ENCODE measurements at regions not wholly inside any gene's neighbourhood (a gene's known extent, or its start where the extent isn't known, plus 50 kb on each side); places are given as distances from the start of the nearest gene placed in this dataset.
A peak's percentile ranks its signal among the peaks of the same experiment; 100 is the strongest.

DNA sequence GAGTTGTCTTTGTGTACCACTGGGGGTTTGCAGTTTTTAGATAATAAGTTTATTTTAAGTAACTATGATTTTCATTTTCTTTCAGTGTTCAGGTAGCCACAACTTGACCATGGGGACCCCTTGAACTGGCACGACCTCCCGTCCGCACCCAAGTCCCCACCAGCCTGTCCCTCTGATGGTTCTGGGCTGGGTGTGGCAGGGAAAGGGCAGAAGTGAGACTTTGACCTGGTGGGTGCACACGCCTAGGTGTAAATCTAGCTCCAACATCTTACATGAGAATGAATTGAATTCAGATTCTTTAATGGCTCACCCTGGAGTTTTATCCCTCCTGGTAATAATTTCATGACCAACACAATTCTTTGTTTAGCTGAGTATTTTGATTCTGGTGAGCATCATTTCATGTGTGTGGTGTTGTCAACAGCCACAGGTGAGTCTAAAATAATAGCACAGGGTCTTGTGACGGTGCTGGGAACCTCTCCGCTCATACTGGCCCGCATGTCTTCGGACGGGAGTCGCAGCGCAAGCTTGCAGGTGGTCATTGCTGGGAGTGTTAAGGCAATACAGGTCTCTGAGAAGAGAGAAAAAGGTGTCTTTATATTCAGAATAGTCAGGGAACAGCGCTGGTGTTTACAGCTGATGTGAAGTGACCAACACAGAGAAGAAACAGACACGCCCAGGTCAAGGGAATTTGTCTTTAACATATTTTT, 50.8 kb upstream of the POFUT2 start:
- Mint-ChIP-seq H3K4me1 (peaks cover 0 to 4% (median 1%) of the 10 kb centered on the region in 3 donors), H3K9me3 (no peaks in the 10 kb centered on the region), H3K27ac (no peak overlapping the region)

DNA sequence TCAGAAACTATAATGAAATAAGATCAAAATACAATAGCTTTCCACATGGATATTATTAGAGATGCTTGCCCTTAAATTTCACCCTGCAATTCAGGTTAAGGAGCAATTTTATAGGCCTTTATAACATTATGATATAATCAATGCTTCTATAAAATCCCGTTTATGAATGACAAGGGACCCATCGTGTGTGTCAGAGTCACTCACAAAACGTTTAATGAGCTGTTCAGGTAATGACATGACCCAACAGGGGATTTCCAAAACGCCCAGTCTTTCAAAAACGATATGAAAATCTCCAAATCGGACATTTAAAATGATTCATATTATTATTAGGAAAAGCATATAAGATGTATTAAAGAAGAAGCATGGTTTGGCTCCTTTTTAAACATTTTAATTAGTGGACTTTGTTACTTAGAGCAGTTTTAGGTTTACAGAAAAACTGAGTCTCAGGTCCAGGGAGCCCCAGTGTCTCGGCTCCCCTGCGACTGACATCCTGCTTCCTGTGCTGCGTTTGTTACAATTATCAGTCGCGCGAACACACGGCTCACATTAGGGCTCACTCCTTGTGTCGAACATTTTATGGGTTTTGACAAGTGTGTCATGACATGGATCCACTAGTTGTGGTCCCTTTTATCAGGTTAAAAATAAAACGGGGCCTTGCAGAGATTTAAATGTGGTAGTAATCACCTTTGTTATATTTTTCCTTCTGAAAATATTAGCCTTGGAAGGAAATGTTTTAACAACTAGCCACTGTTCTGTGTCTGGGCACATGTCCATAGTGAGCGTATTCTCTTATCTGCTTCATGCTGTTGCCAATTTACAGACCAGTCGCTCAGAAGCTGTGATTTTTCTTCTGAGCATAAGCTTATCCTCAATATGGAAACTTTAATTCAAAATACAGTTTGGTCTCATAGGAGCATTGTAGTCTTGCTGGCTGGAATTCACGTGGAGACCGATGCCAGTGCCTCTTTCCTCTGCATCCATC, 52.0 kb upstream of the POFUT2 start:
- Mint-ChIP-seq H3K9me3 (no peaks in the 10 kb centered on the region), H3K27me3 (peaks cover 14% of the 10 kb centered on the region), H3K36me3 (no peaks in the 10 kb centered on the region), H3K27ac (no peak overlapping the region), H3K4me3 (no peak overlapping the region), H3K4me1 (peaks cover 0 to 2% (median 0%) of the 10 kb centered on the region in 3 donors)

More for the DNA sequence above, 50.8 kb upstream of the POFUT2 start:
- H3K36me3 Mint-ChIP-seq, result peaks cover 2% of the 10 kb centered on the region
- no peak overlapping the region for H3K4me3 Mint-ChIP-seq
- peaks cover 12% of the 10 kb centered on the region for H3K27me3 Mint-ChIP-seq

DNA sequence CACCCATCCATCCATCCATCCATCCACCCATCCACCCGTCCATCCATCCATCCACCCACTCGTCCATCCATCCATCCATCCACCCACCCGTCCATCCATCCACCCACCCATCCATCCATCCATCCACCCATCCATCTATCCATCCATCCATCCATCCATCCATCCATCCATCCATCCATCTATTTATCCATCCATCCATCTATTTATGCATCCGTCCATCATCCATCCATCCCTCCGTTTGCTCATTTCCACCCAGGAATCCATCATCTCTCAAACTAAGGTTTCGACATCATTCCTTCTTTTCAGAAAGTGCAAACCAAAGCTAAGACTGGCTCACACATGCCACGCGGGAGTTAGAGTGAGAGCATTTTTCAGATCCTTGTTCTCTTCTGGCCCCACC, 52.8 kb upstream of the POFUT2 start:
- H3K27ac Mint-ChIP-seq, result no peak overlapping the region
- peaks cover 15% of the 10 kb centered on the region for H3K27me3 Mint-ChIP-seq
- H3K4me3 Mint-ChIP-seq, result no peak overlapping the region

DNA sequence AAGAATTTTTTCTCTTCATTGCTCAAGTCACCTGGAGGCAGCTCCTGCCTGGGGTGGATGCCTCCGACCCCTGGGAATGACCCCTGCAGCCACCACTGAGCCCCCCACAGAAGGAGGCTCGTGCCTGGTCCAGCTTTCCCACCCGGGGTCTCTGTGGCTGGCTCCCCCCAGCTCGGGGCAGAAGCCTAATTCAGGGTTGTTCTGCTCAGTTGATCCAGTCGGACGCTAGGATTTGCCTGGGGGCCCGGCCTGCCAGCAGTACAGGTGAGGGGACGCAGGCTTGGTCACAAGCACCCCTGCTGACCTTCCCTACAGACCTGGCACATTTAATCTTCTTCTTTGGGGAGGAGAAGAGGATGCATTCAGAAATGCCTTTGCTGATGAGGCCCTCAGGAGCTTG, 53.6 kb upstream of the POFUT2 start:
- H3K36me3 Mint-ChIP-seq, result no peaks in the 10 kb centered on the region
- H3K27ac Mint-ChIP-seq, result no peak overlapping the region
- peaks cover 15% of the 10 kb centered on the region for H3K27me3 Mint-ChIP-seq
- H3K9me3 Mint-ChIP-seq, result no peaks in the 10 kb centered on the region
- peaks cover 0 to 2% (median 0%) of the 10 kb centered on the region in 3 donors for H3K4me1 Mint-ChIP-seq
- H3K4me3 Mint-ChIP-seq, result no peak overlapping the region

More for the DNA sequence above, 52.8 kb upstream of the POFUT2 start:
- no peaks in the 10 kb centered on the region for H3K36me3 Mint-ChIP-seq
- no peaks in the 10 kb centered on the region for H3K9me3 Mint-ChIP-seq
- H3K4me1 Mint-ChIP-seq, result peaks cover 0 to 2% (median 0%) of the 10 kb centered on the region in 3 donors

DNA sequence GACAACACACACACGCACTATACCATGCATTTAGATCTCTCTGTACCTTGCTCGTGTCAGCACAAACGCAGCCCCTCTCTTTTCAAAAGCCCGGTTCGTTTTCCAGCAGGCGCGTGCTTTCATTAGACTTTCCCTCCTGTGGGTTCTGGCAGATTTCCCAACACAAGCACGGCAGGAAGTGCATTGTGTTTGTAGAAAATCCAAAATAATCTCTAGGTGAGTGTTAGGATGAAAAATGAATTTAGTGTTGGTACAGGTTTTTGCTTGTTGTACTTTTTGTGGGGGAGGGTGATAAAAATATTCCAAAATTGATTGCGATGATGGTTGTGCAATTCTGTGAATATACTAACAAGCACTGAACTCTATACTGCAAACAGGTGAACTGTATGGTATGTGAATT, 54.1 kb upstream of the POFUT2 start:
- Mint-ChIP-seq H3K4me3 (no peak overlapping the region), H3K27ac (no peak overlapping the region), H3K36me3 (no peaks in the 10 kb centered on the region), H3K4me1 (peaks cover 0 to 2% (median 0%) of the 10 kb centered on the region in 3 donors), H3K27me3 (peaks cover 11% of the 10 kb centered on the region), H3K9me3 (no peaks in the 10 kb centered on the region)

DNA sequence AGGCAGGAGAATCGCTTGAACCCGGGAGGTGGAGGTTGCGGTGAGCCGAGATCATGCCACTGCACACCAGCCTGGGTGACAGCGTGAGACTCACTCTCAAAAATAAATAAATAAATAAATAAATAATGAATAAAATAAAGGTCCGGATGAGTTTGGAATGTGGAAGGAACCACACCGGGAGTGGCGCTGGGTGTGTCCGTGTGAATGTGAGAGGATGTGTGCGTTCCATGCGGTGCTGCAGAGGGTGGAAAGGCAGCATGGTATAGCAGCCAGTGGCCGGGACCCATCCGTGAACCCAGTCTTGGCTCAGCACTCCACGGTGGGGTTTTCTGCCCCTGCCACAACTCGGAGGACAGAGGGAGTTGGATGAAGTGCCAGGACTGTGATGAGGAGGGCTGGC, 56.2 kb upstream of the POFUT2 start:
- Mint-ChIP-seq H3K4me3 (no peak overlapping the region), H3K27ac (no peak overlapping the region), H3K9me3 (no peaks in the 10 kb centered on the region), H3K36me3 (peaks cover 2% of the 10 kb centered on the region), H3K4me1 (peaks cover 0 to 2% (median 0%) of the 10 kb centered on the region in 3 donors), H3K27me3 (peaks cover 8% of the 10 kb centered on the region)

DNA sequence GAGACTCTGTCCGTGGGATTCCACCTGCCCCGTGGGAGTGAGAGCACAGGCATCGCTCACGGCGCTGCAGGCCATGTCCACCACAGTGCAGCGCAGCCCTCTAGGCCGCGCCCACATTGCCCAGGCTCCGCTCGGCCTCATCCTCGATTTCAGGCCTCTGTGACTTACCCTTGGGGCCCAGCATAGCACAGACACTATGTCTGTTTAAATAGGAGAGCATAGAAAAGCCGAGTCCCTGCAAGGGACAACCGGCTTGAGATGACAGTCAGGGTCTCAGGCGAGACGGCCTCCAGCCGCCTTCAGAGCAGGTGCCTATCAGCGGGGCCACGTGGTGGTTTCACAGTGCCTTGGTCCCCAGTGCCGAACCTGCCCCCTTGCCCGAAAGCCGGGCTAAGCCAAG, 56.9 kb upstream of the POFUT2 start:
- peaks cover 0 to 2% (median 0%) of the 10 kb centered on the region in 3 donors for H3K4me1 Mint-ChIP-seq
- peaks cover 2% of the 10 kb centered on the region for H3K36me3 Mint-ChIP-seq
- H3K4me3 Mint-ChIP-seq, result no peak overlapping the region
- no peaks in the 10 kb centered on the region for H3K9me3 Mint-ChIP-seq
- peaks cover 8% of the 10 kb centered on the region for H3K27me3 Mint-ChIP-seq
- no peak overlapping the region for H3K27ac Mint-ChIP-seq

DNA sequence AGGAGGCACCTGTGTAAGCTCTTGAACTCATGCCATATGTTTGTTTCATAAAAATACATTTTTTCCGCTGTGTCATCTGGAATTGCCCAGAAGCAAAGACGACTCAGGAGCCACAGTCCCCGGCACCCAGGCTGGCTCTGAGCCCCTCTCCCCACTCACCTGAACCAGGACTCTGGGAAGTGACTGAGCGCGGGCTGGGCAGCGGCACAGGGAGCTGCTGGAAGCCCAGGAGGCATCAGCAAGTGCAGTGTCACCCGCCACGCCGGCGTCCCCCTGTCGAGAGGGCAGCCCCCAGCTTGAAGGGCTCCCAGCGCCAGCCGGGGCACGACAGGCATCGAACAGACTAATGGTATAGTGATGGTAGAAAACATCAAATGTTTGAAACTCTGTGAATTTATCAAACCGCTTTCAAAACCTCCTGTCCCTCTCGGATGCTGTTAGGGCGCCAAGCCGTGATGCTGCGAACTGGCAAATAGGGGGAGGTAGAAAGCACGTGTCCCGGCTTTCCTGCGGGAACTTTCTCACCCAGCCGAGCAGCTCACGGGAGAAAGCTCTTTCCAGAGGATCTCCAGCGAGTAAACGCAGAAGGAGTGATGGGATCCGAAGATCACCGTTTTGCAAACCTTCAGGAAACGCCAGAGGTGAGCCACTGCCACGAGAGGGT, 57.8 kb upstream of the COL18A1 start:
- Mint-ChIP-seq H3K4me3 (no peak overlapping the region), H3K27me3 (peaks cover 4% of the 10 kb centered on the region), H3K36me3 (peaks cover 2% of the 10 kb centered on the region), H3K9me3 (no peaks in the 10 kb centered on the region), H3K4me1 (no peaks in the 10 kb centered on the region), H3K27ac (no peak overlapping the region)

DNA sequence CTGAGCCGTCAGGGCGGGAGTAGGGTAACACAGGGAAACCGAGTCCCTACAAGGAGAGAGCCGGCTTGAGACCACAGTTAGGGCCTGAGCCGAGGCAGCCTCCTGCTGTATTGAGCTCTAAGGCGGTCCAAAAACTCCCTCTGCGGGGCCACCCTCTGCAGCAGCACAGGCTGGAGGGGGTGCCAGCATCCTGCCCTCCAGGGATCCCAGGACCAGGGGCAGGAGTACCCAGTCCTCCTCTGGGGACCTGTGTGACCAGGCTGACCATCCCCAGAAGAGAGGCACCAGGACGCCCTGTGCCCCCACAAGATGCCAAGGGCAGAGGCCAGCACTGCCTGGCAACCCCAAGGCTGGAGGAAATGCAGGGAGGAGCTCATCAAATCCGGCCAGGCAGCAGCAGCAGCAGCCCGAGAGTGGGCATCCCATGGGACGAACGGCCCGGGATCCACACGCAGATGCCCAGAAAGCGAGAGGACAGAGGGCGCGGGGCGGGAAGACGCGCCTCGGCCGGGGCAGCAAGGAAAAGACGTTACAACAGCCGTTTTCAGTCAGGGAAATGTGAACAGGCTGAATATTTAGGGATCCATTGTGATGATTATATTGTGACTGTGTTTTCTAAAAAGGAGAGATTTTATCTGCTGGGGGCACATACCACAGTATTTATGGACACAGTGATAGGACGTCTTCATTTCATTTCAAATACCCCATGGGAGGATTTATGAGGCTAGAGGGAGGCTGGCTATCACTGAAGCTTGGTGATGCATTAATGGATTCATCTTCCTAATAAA, 57.1 kb upstream of the COL18A1 start:
- Mint-ChIP-seq H3K36me3 (peaks cover 2% of the 10 kb centered on the region), H3K27ac (no peak overlapping the region), H3K9me3 (no peaks in the 10 kb centered on the region)

DNA sequence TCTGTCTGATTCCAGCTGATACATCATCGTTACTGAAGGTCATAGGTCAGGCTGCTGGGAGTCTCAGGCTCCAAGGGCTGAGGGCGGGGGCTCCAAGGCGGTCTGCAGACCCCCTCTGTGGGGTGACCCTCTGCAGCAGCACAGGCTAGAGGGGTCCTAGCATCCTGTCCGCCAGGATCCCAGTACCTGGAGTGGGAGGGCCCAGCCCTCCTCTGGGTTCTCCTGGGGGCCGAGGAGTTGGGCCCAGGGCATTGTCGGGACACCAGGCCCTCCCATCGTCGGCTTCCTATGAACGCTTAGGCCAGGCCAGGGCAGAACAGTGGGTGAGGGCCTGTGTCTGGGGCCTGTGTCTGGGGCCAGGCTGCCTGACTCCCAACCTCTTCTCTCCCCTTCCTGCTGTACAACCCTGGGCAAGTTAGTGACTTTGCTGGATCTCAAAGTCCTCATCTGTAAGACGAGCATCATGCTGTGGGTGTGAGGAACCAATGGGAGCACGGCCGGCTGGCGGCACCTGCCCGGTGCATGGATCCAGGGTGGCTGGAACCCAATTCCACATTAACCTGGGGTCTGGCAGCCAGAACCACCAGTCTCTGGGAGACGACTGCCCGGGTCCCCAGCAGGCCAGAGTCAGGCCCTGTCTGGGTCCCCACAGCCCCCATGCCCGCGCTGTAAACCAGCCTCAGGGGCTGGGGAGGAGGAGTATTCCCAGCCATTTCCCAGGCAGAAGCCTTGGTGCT, 56.2 kb upstream of the COL18A1 start:
- Mint-ChIP-seq H3K27me3 (peaks cover 5% of the 10 kb centered on the region), H3K36me3 (peaks cover 2% of the 10 kb centered on the region), H3K9me3 (no peaks in the 10 kb centered on the region), H3K27ac (no peak overlapping the region), H3K4me3 (no peak overlapping the region), H3K4me1 (no peaks in the 10 kb centered on the region)

More for the DNA sequence above, 57.1 kb upstream of the COL18A1 start:
- no peaks in the 10 kb centered on the region for H3K4me1 Mint-ChIP-seq
- peaks cover 3% of the 10 kb centered on the region for H3K27me3 Mint-ChIP-seq
- no peak overlapping the region for H3K4me3 Mint-ChIP-seq

DNA sequence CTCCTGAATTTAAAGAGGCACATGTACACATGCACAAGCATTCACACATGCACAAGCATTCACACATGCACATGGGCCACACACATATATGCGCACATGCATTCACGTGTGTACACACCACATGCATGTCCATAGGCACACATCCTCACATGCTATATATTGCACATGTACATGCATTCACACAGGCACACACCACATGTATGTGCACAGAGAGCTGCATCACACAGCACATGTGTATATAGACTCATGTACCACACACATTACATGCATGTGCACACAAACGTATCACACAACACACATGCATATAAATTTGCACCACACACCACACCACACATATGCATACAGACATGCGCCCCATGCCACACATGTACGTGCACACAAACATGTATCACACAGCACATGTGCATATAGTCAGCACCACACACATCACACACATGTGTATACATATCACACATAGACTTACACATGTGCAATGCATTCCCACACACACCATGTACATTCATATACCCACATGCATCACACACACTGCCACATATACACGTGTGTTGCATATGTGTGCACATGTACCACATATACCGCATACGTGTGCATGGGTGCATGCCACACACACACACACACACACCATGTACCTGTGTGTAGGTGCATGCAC, 54.6 kb upstream of the COL18A1 start:
- H3K36me3 Mint-ChIP-seq, result peaks cover 2% of the 10 kb centered on the region
- no peaks in the 10 kb centered on the region for H3K9me3 Mint-ChIP-seq
- H3K4me1 Mint-ChIP-seq, result peaks cover 0 to 2% (median 0%) of the 10 kb centered on the region in 3 donors
- H3K4me3 Mint-ChIP-seq, result peak overlapping the region in 1 of 4 donors; percentile 68
- H3K27ac Mint-ChIP-seq, result no peak overlapping the region
- peaks cover 2% of the 10 kb centered on the region for H3K27me3 Mint-ChIP-seq

DNA sequence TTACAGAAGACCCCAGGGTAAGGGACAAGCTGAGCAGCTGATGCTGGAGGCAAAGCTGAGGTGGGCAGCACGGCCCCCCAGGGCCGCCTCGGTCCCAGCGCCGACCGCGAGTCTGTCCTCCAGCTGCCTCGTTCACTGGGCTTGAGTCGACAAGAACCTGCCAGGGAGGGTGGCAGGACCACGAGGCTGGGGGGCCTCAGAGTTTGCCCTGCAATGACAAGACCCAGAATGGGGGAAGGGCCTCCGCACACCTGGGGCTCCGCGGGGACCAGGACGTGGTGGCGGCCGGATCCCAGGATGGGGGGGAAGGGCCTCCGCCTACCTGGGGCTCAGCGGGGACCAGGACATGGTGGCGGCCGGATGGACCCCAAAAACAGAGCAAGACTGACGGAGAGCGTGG, 53.9 kb upstream of the COL18A1 start:
- Mint-ChIP-seq H3K27ac (no peak overlapping the region), H3K36me3 (peaks cover 2% of the 10 kb centered on the region), H3K4me3 (no peak overlapping the region), H3K9me3 (no peaks in the 10 kb centered on the region), H3K27me3 (peaks cover 2% of the 10 kb centered on the region), H3K4me1 (peaks cover 0 to 5% (median 3%) of the 10 kb centered on the region in 3 donors)

DNA sequence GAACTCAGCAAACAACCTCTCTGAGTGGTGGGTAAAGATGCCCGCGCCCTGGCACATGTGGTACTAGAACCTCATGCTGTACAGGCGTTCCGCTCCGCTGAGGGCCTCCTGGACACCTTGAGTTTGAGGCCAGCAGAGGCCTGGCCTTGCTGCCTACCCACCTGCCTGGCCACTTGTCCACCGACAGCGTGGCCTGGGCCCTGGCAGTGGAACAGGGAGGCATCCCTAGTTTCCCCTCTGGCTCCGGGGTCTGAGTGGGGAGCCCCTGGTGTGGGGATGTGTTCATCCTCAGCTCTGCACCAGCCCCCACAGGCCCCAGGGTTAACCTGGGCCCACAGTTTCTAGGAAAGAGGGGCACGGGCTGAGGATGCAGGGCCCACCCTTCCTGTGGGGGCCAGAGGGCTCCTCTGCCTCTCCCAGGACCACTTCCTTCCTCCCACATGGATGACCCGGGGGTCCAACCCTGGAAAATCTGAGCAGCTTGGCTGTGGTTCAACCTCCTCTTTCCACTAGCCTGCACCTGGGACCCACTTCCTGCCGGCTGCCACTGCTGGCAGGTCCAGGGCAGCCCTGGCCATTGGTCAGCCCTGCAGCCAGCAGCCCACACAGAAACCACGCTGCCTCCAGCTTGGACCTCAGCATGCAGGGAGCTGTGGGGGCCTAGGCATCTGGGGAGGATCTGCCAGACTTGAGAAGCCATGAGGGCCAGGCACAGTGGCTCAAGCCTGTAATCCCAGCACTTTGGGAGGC, 53.3 kb upstream of the COL18A1 start:
- peak overlapping the region in 1 of 3 donors; percentile 69 for H3K27ac Mint-ChIP-seq
- peaks cover 2% of the 10 kb centered on the region for H3K36me3 Mint-ChIP-seq
- no peaks in the 10 kb centered on the region for H3K9me3 Mint-ChIP-seq
- H3K4me3 Mint-ChIP-seq, result no peak overlapping the region
- H3K4me1 Mint-ChIP-seq, result peaks cover 0 to 5% (median 4%) of the 10 kb centered on the region in 3 donors
- H3K27me3 Mint-ChIP-seq, result peaks cover 3% of the 10 kb centered on the region
